K562 (cell line): ENCODE measurements at regions not wholly inside any gene's neighbourhood (a gene's known extent, or its start where the extent isn't known, plus 50 kb on each side); places are given as distances from the start of the nearest gene placed in this dataset.

Source experiments
- GATA2 ChIP-seq: sonication (generic); formaldehyde crosslinking; IDR thresholded peaks from 2 replicates; pipeline ENCODE4 v1.4.0; 2020; ENCODE audit warnings: mild to moderate bottlenecking, missing genetic modification reagents
- GTF2F1 ChIP-seq: IDR thresholded peaks from 2 replicates; pipeline ENCODE4 v1.6.1; 2011; ENCODE audit warnings: low read depth, low read length, improper control_type of control experiment
- KDM4B ChIP-seq, 2 experiments: fragments of 450-650 bp in 1 of 2; sonication (generic) in 1 of 2; IDR thresholded peaks; 2 replicates each; pipeline ENCODE4 v1.6.1; 2016 to 2017; ENCODE audit warnings: borderline replicate concordance in 2 of 2, antibody characterized with exemption in 1 of 2, low read depth in 1 of 2, mild to moderate bottlenecking in 1 of 2
- KLF10 ChIP-seq: fragments of 250-450 bp; sonication (Bioruptor Pico); IDR thresholded peaks from 2 replicates; pipeline ENCODE4 v1.6.1; 2021; ENCODE audit warnings: matching md5 sums
- RBM25 ChIP-seq: fragments of 200-400 bp; formaldehyde crosslinking; IDR thresholded peaks from 2 replicates; pipeline ENCODE4 v1.6.1; 2018; ENCODE audit warnings: low read length, low read depth, moderate library complexity; ENCODE audit not compliant: severe bottlenecking
- RFX1 ChIP-seq: fragments of 450-650 bp; IDR thresholded peaks from 2 replicates; pipeline ENCODE4 v1.6.1; 2016; ENCODE audit warnings: mild to moderate bottlenecking, moderate library complexity
- RHOXF2B ChIP-seq: fragments of 250-450 bp; sonication (Bioruptor Pico); conservative IDR thresholded peaks from 2 replicates; pipeline ENCODE4 v1.5.1; 2021
- SAFB2 ChIP-seq: fragments of 200-400 bp; formaldehyde crosslinking; IDR thresholded peaks from 2 replicates; pipeline ENCODE4 v1.6.1; 2018; ENCODE audit warnings: borderline replicate concordance, low read length, low read depth, moderate library complexity; ENCODE audit not compliant: severe bottlenecking
- SMARCA4 ChIP-seq: fragments of 450-650 bp; IDR thresholded peaks from 2 replicates; pipeline ENCODE4 v1.6.1; 2016
- SPI1 ChIP-seq: IDR thresholded peaks from 2 replicates; pipeline ENCODE4 v1.6.1; 2011; ENCODE audit warnings: low read depth, low read length, control low read depth, borderline replicate concordance
- TRIM24 ChIP-seq, 2 experiments: fragments of 450-650 bp; IDR thresholded peaks; 2 replicates each; pipeline ENCODE4 v1.6.1; 2016
- ZNF197 ChIP-seq: fragments of 200-800 bp; sonication (Bioruptor generic); IDR thresholded peaks from 2 replicates; pipeline ENCODE4 v1.6.1; 2016; ENCODE audit warnings: low read depth, missing genetic modification characterization, missing compliant biosample characterization
- TF ChIP-seq, protein P1 (sequence below), 2 experiments: fragments of 450-650 bp; formaldehyde crosslinking in 1 of 2; IDR thresholded peaks; 2 replicates each; pipeline versions ENCODE4 v1.4.0 to v1.6.1; 2014 to 2020; ENCODE audit warnings: mild to moderate bottlenecking in 2 of 2, borderline replicate concordance in 1 of 2, low read depth in 1 of 2
- TF ChIP-seq, protein P2 (sequence below): IDR thresholded peaks from 3 replicates; pipeline ENCODE4 v1.6.1; 2011; ENCODE audit warnings: borderline replicate concordance, mild to moderate bottlenecking, moderate library complexity; ENCODE audit not compliant: insufficient read length; ENCODE audit errors: extremely low read depth

DNA sequence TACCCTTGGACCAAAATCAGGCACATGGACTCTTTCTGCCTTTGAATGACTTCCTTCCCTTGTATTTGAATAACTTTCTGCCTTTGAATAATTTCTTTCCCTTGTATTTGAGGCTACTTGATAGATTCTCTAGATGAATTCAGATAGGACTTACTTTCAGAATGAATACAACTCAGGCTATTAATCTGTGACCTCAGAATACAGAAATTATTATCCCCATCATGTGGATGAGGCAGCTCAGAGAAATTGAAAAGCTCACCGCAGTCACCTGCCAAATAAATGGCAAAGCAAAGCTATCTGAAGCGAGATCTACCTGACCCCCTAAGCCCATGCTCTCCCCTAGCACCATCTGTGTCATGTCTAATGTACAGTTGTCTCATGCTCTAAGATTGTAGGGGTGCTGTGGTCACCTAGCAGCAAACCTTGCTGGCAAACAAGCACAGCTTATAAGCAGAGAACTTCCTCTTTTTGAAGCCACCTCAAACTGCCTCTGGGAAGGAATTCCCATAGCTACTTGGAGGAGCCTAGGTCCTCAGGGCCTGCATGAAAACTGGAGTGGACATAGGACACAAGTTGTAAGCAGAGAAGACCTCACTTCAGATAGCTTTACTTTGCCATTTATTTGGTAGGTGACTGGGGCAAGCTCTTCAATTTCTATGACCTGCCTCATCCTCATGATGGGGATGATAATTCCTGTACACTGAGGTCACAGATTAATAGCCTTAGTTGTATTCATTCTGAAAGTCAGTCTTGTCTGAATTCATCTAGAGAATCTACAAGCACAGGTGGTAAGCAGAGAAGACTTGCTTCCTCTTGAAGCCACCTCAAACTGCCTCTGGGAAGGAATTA, 66.1 kb downstream of the FASLG start (continued):
- TF ChIP-seq, protein P1, sequence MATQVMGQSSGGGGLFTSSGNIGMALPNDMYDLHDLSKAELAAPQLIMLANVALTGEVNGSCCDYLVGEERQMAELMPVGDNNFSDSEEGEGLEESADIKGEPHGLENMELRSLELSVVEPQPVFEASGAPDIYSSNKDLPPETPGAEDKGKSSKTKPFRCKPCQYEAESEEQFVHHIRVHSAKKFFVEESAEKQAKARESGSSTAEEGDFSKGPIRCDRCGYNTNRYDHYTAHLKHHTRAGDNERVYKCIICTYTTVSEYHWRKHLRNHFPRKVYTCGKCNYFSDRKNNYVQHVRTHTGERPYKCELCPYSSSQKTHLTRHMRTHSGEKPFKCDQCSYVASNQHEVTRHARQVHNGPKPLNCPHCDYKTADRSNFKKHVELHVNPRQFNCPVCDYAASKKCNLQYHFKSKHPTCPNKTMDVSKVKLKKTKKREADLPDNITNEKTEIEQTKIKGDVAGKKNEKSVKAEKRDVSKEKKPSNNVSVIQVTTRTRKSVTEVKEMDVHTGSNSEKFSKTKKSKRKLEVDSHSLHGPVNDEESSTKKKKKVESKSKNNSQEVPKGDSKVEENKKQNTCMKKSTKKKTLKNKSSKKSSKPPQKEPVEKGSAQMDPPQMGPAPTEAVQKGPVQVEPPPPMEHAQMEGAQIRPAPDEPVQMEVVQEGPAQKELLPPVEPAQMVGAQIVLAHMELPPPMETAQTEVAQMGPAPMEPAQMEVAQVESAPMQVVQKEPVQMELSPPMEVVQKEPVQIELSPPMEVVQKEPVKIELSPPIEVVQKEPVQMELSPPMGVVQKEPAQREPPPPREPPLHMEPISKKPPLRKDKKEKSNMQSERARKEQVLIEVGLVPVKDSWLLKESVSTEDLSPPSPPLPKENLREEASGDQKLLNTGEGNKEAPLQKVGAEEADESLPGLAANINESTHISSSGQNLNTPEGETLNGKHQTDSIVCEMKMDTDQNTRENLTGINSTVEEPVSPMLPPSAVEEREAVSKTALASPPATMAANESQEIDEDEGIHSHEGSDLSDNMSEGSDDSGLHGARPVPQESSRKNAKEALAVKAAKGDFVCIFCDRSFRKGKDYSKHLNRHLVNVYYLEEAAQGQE (IDR thresholded peaks at IDR 0.05; ENCODE audit: borderline replicate concordance): 0 out of 2 replicates have a peak, but pooled peaks have one; percentile 29
- TF ChIP-seq, protein P1 (CRISPR knock-in tag; IDR thresholded peaks at IDR 0.05; ENCODE audit: low read depth): no peak
- TF ChIP-seq TRIM24 (IDR thresholded peaks at IDR 0.05) (no peak), KLF10 (CRISPR knock-in tag) (no peak), KDM4B (IDR thresholded peaks at IDR 0.05; ENCODE audit: borderline replicate concordance in 2 of 2, low read depth in 1 of 2) (no peak), RHOXF2B (CRISPR knock-in tag) (no peak), SPI1 (peak; percentile 79), GATA2 (CRISPR knock-in tag) (no peak), RBM25 (no peak), SMARCA4 (no peak), SAFB2 (no peak), RFX1 (peak; percentile 24; the same call in 1 of the 2 replicates), GTF2F1 (no peak), ZNF197 (CRISPR knock-in tag) (no peak)
- TF ChIP-seq, protein P2, sequence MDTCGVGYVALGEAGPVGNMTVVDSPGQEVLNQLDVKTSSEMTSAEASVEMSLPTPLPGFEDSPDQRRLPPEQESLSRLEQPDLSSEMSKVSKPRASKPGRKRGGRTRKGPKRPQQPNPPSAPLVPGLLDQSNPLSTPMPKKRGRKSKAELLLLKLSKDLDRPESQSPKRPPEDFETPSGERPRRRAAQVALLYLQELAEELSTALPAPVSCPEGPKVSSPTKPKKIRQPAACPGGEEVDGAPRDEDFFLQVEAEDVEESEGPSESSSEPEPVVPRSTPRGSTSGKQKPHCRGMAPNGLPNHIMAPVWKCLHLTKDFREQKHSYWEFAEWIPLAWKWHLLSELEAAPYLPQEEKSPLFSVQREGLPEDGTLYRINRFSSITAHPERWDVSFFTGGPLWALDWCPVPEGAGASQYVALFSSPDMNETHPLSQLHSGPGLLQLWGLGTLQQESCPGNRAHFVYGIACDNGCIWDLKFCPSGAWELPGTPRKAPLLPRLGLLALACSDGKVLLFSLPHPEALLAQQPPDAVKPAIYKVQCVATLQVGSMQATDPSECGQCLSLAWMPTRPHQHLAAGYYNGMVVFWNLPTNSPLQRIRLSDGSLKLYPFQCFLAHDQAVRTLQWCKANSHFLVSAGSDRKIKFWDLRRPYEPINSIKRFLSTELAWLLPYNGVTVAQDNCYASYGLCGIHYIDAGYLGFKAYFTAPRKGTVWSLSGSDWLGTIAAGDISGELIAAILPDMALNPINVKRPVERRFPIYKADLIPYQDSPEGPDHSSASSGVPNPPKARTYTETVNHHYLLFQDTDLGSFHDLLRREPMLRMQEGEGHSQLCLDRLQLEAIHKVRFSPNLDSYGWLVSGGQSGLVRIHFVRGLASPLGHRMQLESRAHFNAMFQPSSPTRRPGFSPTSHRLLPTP: no peak
